ENCODE measurements at regions not wholly inside any gene's neighbourhood (a gene's known extent, or its start where the extent isn't known, plus 50 kb on each side); places are given as distances from the start of the nearest gene placed in this dataset.

DNA sequence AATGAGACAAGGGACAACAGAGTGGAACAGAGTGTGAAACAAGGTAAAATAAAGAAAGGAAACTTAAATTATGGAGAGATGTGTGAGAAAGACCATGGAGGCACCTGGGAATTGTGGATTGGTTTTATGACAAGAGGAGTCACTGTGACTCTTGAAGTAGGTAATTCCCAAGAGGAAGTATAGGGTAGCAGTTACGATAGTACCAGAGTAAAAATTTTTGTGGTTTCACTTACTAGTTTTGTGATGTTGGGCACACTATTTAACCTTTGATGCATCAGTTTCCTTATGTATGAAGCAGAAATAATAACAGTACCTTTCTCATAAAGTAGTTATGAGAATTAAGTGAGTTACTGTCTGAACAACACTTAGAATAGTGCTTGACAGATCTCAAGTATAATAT is 267.9 kb upstream of the DPYD start:
- DNase-seq (ENCODE audit: low read depth in 1 of 2, low spot score in 2 of 2) = no peak
- H3K27ac ChIP-seq = no peak overlapping the region
- H3K4me1 ChIP-seq (replicated peaks) = no peaks in the 10 kb centered on the region
- no peaks in the 10 kb centered on the region for H3K9me3 ChIP-seq (replicated peaks)
- no peaks in the 10 kb centered on the region for H3K27me3 ChIP-seq (replicated peaks)
- H3K36me3 ChIP-seq = no peaks in the 10 kb centered on the region
- H3K4me3 ChIP-seq = no peak overlapping the region

DNA sequence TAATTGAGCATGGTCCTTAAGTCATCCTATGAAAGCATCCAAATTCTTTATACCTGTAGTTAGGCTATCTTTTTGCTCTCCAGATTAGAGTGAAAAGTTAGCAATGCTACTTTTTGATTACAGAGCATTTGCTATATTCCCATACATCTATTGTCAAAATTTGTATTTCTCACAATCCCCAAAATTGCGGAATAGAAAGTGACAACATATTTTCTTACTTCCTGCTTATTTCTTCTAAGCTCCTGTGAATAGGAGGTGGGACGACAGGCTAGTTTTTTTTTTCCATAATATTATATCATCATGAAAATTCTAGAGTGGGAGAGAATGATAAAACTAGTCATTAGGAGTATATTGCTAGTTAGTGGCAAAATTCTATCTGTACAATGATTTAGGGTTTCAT is 264.0 kb upstream of the DPYD start:
- no peaks in the 10 kb centered on the region for H3K9me3 ChIP-seq (replicated peaks)
- H3K36me3 ChIP-seq = no peaks in the 10 kb centered on the region
- no peaks in the 10 kb centered on the region for H3K4me1 ChIP-seq (replicated peaks)
- no peaks in the 10 kb centered on the region for H3K27me3 ChIP-seq (replicated peaks)
- H3K4me3 ChIP-seq = no peak overlapping the region
- H3K27ac ChIP-seq = no peak overlapping the region
- DNase-seq (ENCODE audit: low read depth in 1 of 2, low spot score in 2 of 2) = no peak

DNA sequence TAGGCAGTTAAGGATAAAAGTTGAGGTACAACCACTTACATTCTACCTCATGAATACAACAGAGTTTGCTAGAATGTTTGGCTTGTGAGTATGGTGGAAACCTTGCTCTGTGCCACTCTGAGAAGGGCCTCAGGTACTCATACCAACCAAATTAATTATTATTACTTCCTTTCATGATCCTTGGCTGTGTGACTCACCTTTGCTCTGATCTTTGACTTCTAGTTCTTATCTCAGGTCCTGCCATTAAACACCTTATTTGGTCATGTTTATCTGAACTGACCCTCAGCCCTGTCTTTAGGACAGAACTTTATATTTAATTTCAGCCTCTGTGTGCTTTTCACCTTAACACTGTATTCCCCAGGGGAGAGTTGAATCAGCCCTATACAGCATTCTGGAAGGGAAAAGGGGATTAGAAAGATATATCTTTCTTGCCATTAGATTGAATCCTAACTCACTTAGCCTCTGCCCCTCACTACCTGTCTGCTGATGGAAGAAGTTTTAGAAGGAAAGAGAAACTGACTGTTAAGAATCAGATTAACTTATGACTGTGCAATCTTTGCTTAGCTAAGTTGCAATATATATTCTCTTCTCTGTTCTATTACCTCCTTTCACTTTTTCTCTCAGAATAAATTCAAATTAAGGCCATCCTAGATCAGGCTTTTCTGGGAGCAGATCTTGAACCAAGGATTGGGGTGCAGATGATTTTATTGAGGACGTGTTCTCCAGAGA is 260.4 kb upstream of the DPYD start:
- Histone ChIP-seq H3K27me3 (replicated peaks) (no peaks in the 10 kb centered on the region), H3K4me1 (replicated peaks) (no peaks in the 10 kb centered on the region), H3K36me3 (no peaks in the 10 kb centered on the region), H3K27ac (no peak overlapping the region), H3K4me3 (no peak overlapping the region), H3K9me3 (replicated peaks) (no peaks in the 10 kb centered on the region)
- no peak for DNase-seq (ENCODE audit: low read depth in 1 of 2, low spot score in 2 of 2)

- H3K4me1 ChIP-seq (replicated peaks) = no peaks in the 10 kb centered on the region
- H3K4me3 ChIP-seq = no peak overlapping the region
- DNase-seq (ENCODE audit: low read depth in 1 of 2, low spot score in 2 of 2) = no peak
- no peak overlapping the region for H3K27ac ChIP-seq
- no peaks in the 10 kb centered on the region for H3K9me3 ChIP-seq (replicated peaks)
- H3K36me3 ChIP-seq = no peaks in the 10 kb centered on the region
- no peaks in the 10 kb centered on the region for H3K27me3 ChIP-seq (replicated peaks)
These were observed 258.4 kb upstream of the DPYD start for GRCh38 chr1:98179151-98179773.

GRCh38 chr1:98177751-98178150 is 256.9 kb upstream of the DPYD start:
- H3K27ac ChIP-seq = no peak overlapping the region
- DNase-seq (ENCODE audit: low read depth in 1 of 2, low spot score in 2 of 2) = no peak
- no peaks in the 10 kb centered on the region for H3K9me3 ChIP-seq (replicated peaks)
- no peaks in the 10 kb centered on the region for H3K27me3 ChIP-seq (replicated peaks)
- no peaks in the 10 kb centered on the region for H3K36me3 ChIP-seq
- H3K4me1 ChIP-seq (replicated peaks) = no peaks in the 10 kb centered on the region
- H3K4me3 ChIP-seq = no peak overlapping the region

DNA sequence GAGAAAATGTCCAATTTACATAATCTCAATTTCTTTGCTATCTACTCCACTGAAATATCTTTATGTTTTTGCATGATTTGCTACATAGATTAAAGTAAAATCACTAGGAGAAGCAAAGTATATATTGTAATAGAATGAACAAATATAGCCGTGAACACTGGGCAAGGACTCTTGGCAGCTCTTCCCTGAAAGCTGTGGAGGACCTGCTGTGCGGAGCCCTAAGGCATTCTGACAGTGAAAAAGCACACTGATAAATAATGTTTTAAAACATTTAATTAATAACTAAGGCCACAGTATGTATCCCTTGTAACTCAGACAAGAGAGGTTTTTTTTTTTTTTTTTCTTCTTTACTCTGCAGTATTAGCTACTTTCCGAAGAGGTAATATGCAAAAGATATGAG is 256.1 kb upstream of the DPYD start:
- no peak for DNase-seq (ENCODE audit: low read depth in 1 of 2, low spot score in 2 of 2)
- Histone ChIP-seq H3K27me3 (replicated peaks) (no peaks in the 10 kb centered on the region), H3K4me1 (replicated peaks) (no peaks in the 10 kb centered on the region), H3K4me3 (no peak overlapping the region), H3K9me3 (replicated peaks) (no peaks in the 10 kb centered on the region), H3K36me3 (no peaks in the 10 kb centered on the region), H3K27ac (no peak overlapping the region)

DNA sequence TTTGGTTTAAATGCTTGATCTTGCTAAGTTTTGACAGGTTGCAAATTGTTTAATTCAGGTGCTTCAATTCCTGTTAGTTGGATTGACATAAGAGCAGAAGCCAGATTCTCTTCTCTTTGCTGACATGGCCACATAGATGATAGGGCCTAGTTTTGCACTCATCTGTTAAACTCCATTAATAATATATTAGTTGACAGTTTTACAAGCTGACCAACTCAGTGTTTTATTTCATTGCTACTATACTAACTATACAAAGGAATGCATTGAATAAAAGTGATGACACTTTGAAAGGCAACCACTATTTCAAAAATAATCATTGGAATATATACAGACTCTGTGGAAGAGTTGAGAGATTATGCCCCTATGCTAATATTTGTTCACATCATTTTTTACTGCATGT is 255.6 kb upstream of the DPYD start:
- Histone ChIP-seq H3K9me3 (replicated peaks) (no peaks in the 10 kb centered on the region), H3K27me3 (replicated peaks) (no peaks in the 10 kb centered on the region), H3K4me3 (no peak overlapping the region), H3K4me1 (replicated peaks) (no peaks in the 10 kb centered on the region), H3K36me3 (no peaks in the 10 kb centered on the region), H3K27ac (no peak overlapping the region)
- no peak for DNase-seq (ENCODE audit: low read depth in 1 of 2, low spot score in 2 of 2)

GRCh38 chr1:98172578-98172977 is 251.7 kb upstream of the DPYD start:
- no peak for DNase-seq (ENCODE audit: low read depth in 1 of 2, low spot score in 2 of 2)
- H3K9me3 ChIP-seq (replicated peaks) = no peaks in the 10 kb centered on the region
- no peaks in the 10 kb centered on the region for H3K36me3 ChIP-seq
- no peaks in the 10 kb centered on the region for H3K27me3 ChIP-seq (replicated peaks)
- H3K4me3 ChIP-seq = no peak overlapping the region
- H3K4me1 ChIP-seq (replicated peaks) = no peaks in the 10 kb centered on the region
- no peak overlapping the region for H3K27ac ChIP-seq

DNA sequence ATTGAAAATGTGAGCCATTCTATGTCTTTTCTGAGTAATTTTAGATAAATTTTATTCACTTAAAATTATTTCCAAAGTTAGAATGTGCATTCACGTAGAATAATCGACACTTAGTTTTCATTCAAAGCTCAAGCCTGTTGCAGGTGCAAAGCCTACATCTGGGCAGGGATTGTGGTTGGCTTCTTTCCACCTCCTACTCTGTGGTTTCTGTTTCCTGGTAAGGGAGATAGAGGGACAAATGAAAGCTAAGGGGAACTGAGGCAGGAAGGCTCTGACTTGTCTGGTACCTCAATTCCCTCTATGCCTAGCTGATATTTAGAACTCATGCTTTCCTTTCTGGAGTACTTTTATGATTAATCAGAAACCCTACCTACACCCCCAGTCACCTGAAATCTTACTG is 251.2 kb upstream of the DPYD start:
- DNase-seq (ENCODE audit: low read depth in 1 of 2, low spot score in 2 of 2) = no peak
- H3K27me3 ChIP-seq (replicated peaks) = no peaks in the 10 kb centered on the region
- H3K36me3 ChIP-seq = no peaks in the 10 kb centered on the region
- H3K27ac ChIP-seq = no peak overlapping the region
- no peaks in the 10 kb centered on the region for H3K4me1 ChIP-seq (replicated peaks)
- no peak overlapping the region for H3K4me3 ChIP-seq
- H3K9me3 ChIP-seq (replicated peaks) = no peaks in the 10 kb centered on the region

GRCh38 chr1:98164509-98164908 is 243.7 kb upstream of the DPYD start:
- H3K4me3 ChIP-seq = no peak overlapping the region
- no peaks in the 10 kb centered on the region for H3K36me3 ChIP-seq
- no peaks in the 10 kb centered on the region for H3K4me1 ChIP-seq (replicated peaks)
- no peak for DNase-seq (ENCODE audit: low read depth in 1 of 2, low spot score in 2 of 2)
- H3K27ac ChIP-seq = no peak overlapping the region
- H3K27me3 ChIP-seq (replicated peaks) = no peaks in the 10 kb centered on the region
- H3K9me3 ChIP-seq (replicated peaks) = no peaks in the 10 kb centered on the region

GRCh38 chr1:98157524-98158313 is 236.9 kb upstream of the DPYD start:
- Histone ChIP-seq H3K27me3 (replicated peaks) (no peaks in the 10 kb centered on the region), H3K4me1 (replicated peaks) (0 out of 2 replicates have a peak, but pooled peaks cover 3% of the 10 kb centered on the region), H3K9me3 (replicated peaks) (no peaks in the 10 kb centered on the region), H3K36me3 (no peaks in the 10 kb centered on the region), H3K4me3 (no peak overlapping the region), H3K27ac (no peak overlapping the region)
- DNase-seq (ENCODE audit: low read depth in 1 of 2, low spot score in 2 of 2) = no peak

- DNase-seq (ENCODE audit: low read depth in 1 of 2, low spot score in 2 of 2) = no peak
- Histone ChIP-seq H3K9me3 (replicated peaks) (no peaks in the 10 kb centered on the region), H3K36me3 (no peaks in the 10 kb centered on the region), H3K27me3 (replicated peaks) (no peaks in the 10 kb centered on the region), H3K4me1 (replicated peaks) (no peaks in the 10 kb centered on the region), H3K27ac (no peak overlapping the region), H3K4me3 (no peak overlapping the region)
These were observed 226.4 kb upstream of the DPYD start for GRCh38 chr1:98147280-98147679.

DNA sequence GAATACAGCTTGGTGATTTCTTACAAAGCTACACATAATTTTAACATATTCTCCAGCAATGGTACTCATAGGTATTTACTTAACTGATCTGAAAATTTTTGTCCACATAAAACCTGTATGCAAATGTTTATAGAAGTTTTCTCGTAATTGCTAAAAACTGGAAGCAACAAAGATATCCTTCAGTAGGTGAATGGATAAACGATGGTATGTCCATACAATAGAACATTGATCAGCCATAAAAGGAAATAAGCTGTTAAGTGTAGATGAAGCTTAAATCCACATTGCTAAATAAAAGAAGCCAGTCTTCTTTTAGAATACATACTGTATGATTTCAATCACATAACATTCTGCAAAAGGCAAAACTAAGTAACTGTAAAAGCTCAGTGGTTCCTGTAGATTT is 224.8 kb upstream of the DPYD start:
- no peak for DNase-seq (ENCODE audit: low read depth in 1 of 2, low spot score in 2 of 2)
- Histone ChIP-seq H3K27me3 (replicated peaks) (no peaks in the 10 kb centered on the region), H3K36me3 (no peaks in the 10 kb centered on the region), H3K4me1 (replicated peaks) (no peaks in the 10 kb centered on the region), H3K9me3 (replicated peaks) (no peaks in the 10 kb centered on the region), H3K4me3 (no peak overlapping the region), H3K27ac (no peak overlapping the region)

DNA sequence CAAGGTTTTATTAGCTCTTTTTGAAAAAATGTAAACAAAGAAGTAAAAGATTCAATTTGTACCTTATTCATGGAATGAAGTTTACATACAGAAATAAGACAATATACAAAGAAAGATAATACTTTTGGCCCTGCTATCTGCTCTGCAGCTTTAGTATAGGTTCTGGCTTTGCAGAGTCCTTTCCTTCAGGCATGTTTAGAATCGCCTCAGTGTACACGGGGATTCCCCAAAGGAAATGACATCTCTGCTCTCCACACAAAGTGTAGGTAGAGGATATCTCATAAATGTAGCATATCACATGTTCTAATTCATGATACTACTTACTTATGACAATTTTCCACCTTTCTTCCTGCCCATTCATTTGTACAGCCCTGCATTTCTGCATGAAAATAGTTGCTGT is 222.6 kb upstream of the DPYD start:
- no peaks in the 10 kb centered on the region for H3K27me3 ChIP-seq (replicated peaks)
- no peaks in the 10 kb centered on the region for H3K4me1 ChIP-seq (replicated peaks)
- no peaks in the 10 kb centered on the region for H3K9me3 ChIP-seq (replicated peaks)
- DNase-seq (ENCODE audit: low read depth in 1 of 2, low spot score in 2 of 2) = no peak
- H3K27ac ChIP-seq = no peak overlapping the region
- no peak overlapping the region for H3K4me3 ChIP-seq
- no peaks in the 10 kb centered on the region for H3K36me3 ChIP-seq
